A673 (cell line): ENCODE measurements at regions not wholly inside any gene's neighbourhood (a gene's known extent, or its start where the extent isn't known, plus 50 kb on each side); places are given as distances from the start of the nearest gene placed in this dataset.

Experiments used
- EZH2 ChIP-seq: fragments of 200-600 bp; sonication (generic); IDR thresholded peaks from 2 replicates; pipeline ENCODE4 v1.6.1; 2017; ENCODE audit warnings: borderline replicate concordance, low read depth, mild to moderate bottlenecking, mixed read lengths, antibody characterized with exemption, low read length; ENCODE audit not compliant: poor library complexity, severe bottlenecking
- TF ChIP-seq, protein P1 (sequence below): fragments of 300-800, 200-600 bp; sonication (generic); conservative IDR thresholded peaks from 2 replicates; pipeline ENCODE4 v1.5.1; 2017; ENCODE audit warnings: low read depth, mild to moderate bottlenecking, antibody characterized with exemption, low read length, moderate library complexity, mixed read lengths

DNA sequence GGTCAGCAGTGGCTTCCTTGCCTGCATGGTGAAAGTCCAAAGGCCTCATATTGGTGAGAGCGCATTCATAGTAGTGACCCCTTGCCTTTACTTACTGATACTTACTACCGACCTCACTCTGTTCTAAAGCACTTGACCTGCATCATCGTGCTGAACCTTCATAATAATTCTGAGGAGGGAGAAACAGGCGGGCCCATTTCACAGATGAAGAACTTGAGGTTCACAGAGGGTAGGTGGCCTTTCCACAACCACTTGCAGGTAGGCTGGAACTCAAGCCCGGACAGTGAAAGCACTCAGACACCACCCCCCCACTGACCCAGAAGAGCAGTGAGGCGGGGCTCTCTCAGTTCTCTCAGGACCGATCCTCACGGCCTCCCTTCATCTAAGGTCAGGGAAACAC lies 149.4 kb upstream of the CHST15 start:
- TF ChIP-seq, protein P1, sequence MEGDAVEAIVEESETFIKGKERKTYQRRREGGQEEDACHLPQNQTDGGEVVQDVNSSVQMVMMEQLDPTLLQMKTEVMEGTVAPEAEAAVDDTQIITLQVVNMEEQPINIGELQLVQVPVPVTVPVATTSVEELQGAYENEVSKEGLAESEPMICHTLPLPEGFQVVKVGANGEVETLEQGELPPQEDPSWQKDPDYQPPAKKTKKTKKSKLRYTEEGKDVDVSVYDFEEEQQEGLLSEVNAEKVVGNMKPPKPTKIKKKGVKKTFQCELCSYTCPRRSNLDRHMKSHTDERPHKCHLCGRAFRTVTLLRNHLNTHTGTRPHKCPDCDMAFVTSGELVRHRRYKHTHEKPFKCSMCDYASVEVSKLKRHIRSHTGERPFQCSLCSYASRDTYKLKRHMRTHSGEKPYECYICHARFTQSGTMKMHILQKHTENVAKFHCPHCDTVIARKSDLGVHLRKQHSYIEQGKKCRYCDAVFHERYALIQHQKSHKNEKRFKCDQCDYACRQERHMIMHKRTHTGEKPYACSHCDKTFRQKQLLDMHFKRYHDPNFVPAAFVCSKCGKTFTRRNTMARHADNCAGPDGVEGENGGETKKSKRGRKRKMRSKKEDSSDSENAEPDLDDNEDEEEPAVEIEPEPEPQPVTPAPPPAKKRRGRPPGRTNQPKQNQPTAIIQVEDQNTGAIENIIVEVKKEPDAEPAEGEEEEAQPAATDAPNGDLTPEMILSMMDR = no peak
- no peak for TF ChIP-seq EZH2
